GM21390 (cell line): ENCODE measurements at regions not wholly inside any gene's neighbourhood (a gene's known extent, or its start where the extent isn't known, plus 50 kb on each side); places are given as distances from the start of the nearest gene placed in this dataset.

ENCODE experiments used
- ATAC-seq: cut with Tn5 transposase; IDR thresholded peaks from one replicate; pipeline ENCODE4 v1.9.1; 2021; ENCODE audit not compliant: unreplicated experiment

- no peak for ATAC-seq
Observed at GRCh38 chr7:46024263-46024916, 103.3 kb upstream of the IGFBP3 start.

- no peak for ATAC-seq
Observed at GRCh38 chr7:46022397-46022796, 101.3 kb upstream of the IGFBP3 start.

- no peak for ATAC-seq
Observed at GRCh38 chr7:46015107-46015868, 94.2 kb upstream of the IGFBP3 start.

GRCh38 chr7:46011501-46011900 is 90.4 kb upstream of the IGFBP3 start:
- no peak for ATAC-seq

- no peak for ATAC-seq
Observed at GRCh38 chr7:46011059-46011458, 90.0 kb upstream of the IGFBP3 start.

GRCh38 chr7:46009211-46009610 is 88.1 kb upstream of the IGFBP3 start:
- no peak for ATAC-seq

GRCh38 chr7:46007990-46008643 is 87.0 kb upstream of the IGFBP3 start:
- no peak for ATAC-seq

- no peak for ATAC-seq
Observed at GRCh38 chr7:46007194-46007593, 86.1 kb upstream of the IGFBP3 start.

GRCh38 chr7:46006723-46007122 is 85.7 kb upstream of the IGFBP3 start:
- ATAC-seq = no peak

GRCh38 chr7:46006212-46006611 is 85.1 kb upstream of the IGFBP3 start:
- ATAC-seq = no peak

- no peak for ATAC-seq
Observed at GRCh38 chr7:46004965-46005364, 83.9 kb upstream of the IGFBP3 start.

- no peak for ATAC-seq
Observed at GRCh38 chr7:46003896-46004875, 83.1 kb upstream of the IGFBP3 start.

GRCh38 chr7:46003161-46003560 is 82.1 kb upstream of the IGFBP3 start:
- ATAC-seq = no peak

GRCh38 chr7:46000513-46000912 is 79.4 kb upstream of the IGFBP3 start:
- ATAC-seq = no peak

- no peak for ATAC-seq
Observed at GRCh38 chr7:45999541-45999940, 78.5 kb upstream of the IGFBP3 start.

GRCh38 chr7:45998506-45998905 is 77.4 kb upstream of the IGFBP3 start:
- ATAC-seq = no peak

GRCh38 chr7:45993621-45994020 is 72.5 kb upstream of the IGFBP3 start:
- ATAC-seq = no peak

GRCh38 chr7:45992826-45993225 is 71.8 kb upstream of the IGFBP3 start:
- no peak for ATAC-seq

- ATAC-seq = no peak
Observed at GRCh38 chr7:45990276-45990675, 69.2 kb upstream of the IGFBP3 start.

GRCh38 chr7:45988405-45989057 is 67.5 kb upstream of the IGFBP3 start:
- no peak for ATAC-seq
